SK-N-MC (cell line): ENCODE measurements at regions not wholly inside any gene's neighbourhood (a gene's known extent, or its start where the extent isn't known, plus 50 kb on each side); places are given as distances from the start of the nearest gene placed in this dataset.

Source experiments
- DNase-seq: peaks from one replicate; pipeline ENCODE4 v3.0.0-alpha.2; 2011; ENCODE audit warnings: low read depth, low spot score
- H3K27ac ChIP-seq: fragments of 200-600 bp; sonication (generic); 2 replicates; pipeline ENCODE4 v1.5.1; 2016; ENCODE audit warnings: mixed run types
- H3K36me3 ChIP-seq: fragments of 200-600 bp; sonication (generic); 2 replicates; pipeline ENCODE4 v1.6.1; 2017; ENCODE audit warnings: antibody characterized with exemption, low read length, mixed read lengths; ENCODE audit not compliant: insufficient read depth
- H3K4me3 ChIP-seq: fragments of 200-600 bp; sonication (generic); 2 replicates; pipeline ENCODE4 v1.5.1; 2016
- H3K9ac ChIP-seq: fragments of 200-600 bp; sonication (generic); 2 replicates; pipeline ENCODE4 v1.8.0; 2017; ENCODE audit warnings: mixed run types, mixed read lengths; ENCODE audit not compliant: insufficient read length
- H3K9me3 ChIP-seq: fragments of 200-600 bp; sonication (generic); 2 replicates; pipeline ENCODE4 v1.6.1; 2017; ENCODE audit warnings: low read depth, mild to moderate bottlenecking, antibody characterized with exemption, low read length, moderate library complexity, mixed read lengths
- EZH2 ChIP-seq: fragments of 200-600 bp; sonication (generic); IDR thresholded peaks from one replicate; pipeline ENCODE4 v1.6.1; 2017; ENCODE audit warnings: antibody characterized with exemption
- FOXP2 ChIP-seq: optimal IDR thresholded peaks from 2 replicates; pipeline ENCODE3; 2011; ENCODE audit warnings: mild to moderate bottlenecking, moderate library complexity; ENCODE audit not compliant: insufficient read depth; ENCODE audit errors: extremely low read length, control extremely low read depth
- POLR2AphosphoS5 ChIP-seq: IDR thresholded peaks from 2 replicates; pipeline ENCODE4 v1.6.1; 2012; ENCODE audit warnings: mild to moderate bottlenecking, low read depth, low read length, borderline replicate concordance

- H3K36me3 ChIP-seq = no peaks in the 10 kb centered on the region
- TF ChIP-seq POLR2AphosphoS5 (no peak), EZH2 (no peak), FOXP2 (no peak)
- H3K9me3 ChIP-seq = no peaks in the 10 kb centered on the region
- H3K4me3 ChIP-seq = no peak overlapping the region
- H3K27ac ChIP-seq = no peak overlapping the region
- DNase-seq = no peak
- H3K9ac ChIP-seq = no peak overlapping the region
These were observed 56.7 kb upstream of the NAA35 start for GRCh38 chr9:85884256-85884655.

DNA sequence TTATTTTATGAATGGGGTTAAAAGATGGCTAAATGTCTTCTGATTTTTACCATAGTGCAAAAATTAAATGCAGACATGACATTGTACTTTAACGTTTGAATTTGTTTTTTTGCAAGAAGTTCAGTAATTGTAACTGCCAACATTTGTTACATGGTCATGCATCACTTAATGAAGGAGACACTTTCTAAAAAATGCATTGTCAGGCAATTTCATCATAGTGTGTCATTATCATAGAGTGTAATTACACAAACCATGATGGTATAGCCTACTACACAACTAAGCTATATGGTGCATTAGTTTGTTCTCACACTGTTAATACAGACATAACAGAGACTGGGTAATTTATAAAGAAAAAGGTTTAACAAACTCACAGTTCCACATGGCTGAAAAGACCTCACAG, 50.0 kb upstream of the NAA35 start:
- Histone ChIP-seq H3K27ac (no peak overlapping the region), H3K4me3 (no peak overlapping the region), H3K9ac (no peak overlapping the region), H3K36me3 (no peaks in the 10 kb centered on the region), H3K9me3 (no peaks in the 10 kb centered on the region)
- TF ChIP-seq FOXP2 (no peak), EZH2 (no peak), POLR2AphosphoS5 (no peak)
- DNase-seq = no peak
